ENCODE measurements at regions not wholly inside any gene's neighbourhood (a gene's known extent, or its start where the extent isn't known, plus 50 kb on each side); places are given as distances from the start of the nearest gene placed in this dataset.
"Not testable (repeated sequence)": the region's sequence is repeated elsewhere in the genome, so short reads cannot be mapped to it uniquely, and the experiment has no call there.

DNA sequence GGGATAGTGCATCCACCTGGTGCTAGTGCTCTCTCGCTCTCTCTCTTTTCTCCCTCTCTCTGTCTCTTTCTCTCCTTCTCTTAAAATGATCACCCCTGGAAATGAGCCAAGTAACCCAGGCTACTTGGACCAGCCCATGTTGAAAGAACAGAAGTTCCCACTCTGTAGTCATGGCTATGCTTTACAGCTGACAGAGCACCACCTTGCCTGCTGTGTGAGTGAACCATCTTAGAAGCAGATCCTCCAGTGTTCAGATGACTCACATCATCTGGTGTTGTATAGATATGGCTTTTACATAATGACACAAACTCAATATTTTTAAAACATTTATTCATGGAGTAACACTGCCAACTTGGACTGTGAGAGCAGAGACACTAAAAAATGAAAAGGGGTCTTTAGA, 57.7 kb upstream of the POMZP3 start:
- not testable (repeated sequence) for H3K36me3 ChIP-seq (ENCODE audit: insufficient read depth, low read length); H3K9ac ChIP-seq (ENCODE audit: low read length); H3K27me3 ChIP-seq (ENCODE audit: control insufficient read depth in 1 of 2, insufficient read depth in 2 of 2, low read length in 2 of 2); H3K4me1 ChIP-seq (ENCODE audit: insufficient read depth, low read length); H3K4me3 ChIP-seq (ENCODE audit: low read depth in 1 of 2, low read length in 2 of 2); H3K27ac ChIP-seq (ENCODE audit: low read depth, low read length); H3K9me3 ChIP-seq (ENCODE audit: low read length)

- not testable (repeated sequence) for H3K9me3 ChIP-seq (ENCODE audit: low read length); H3K27ac ChIP-seq (ENCODE audit: low read depth, low read length); H3K4me1 ChIP-seq (ENCODE audit: insufficient read depth, low read length); H3K27me3 ChIP-seq (ENCODE audit: control insufficient read depth in 1 of 2, insufficient read depth in 2 of 2, low read length in 2 of 2); H3K36me3 ChIP-seq (ENCODE audit: insufficient read depth, low read length); H3K4me3 ChIP-seq (ENCODE audit: low read depth in 1 of 2, low read length in 2 of 2); H3K9ac ChIP-seq (ENCODE audit: low read length)
Observed at GRCh38 chr7:76683631-76684030, 56.6 kb upstream of the POMZP3 start.

- not testable (repeated sequence) for H3K27ac ChIP-seq (ENCODE audit: low read depth, low read length); H3K36me3 ChIP-seq (ENCODE audit: insufficient read depth, low read length); H3K9ac ChIP-seq (ENCODE audit: low read length); H3K4me1 ChIP-seq (ENCODE audit: insufficient read depth, low read length); H3K27me3 ChIP-seq (ENCODE audit: control insufficient read depth in 1 of 2, insufficient read depth in 2 of 2, low read length in 2 of 2); H3K4me3 ChIP-seq (ENCODE audit: low read depth in 1 of 2, low read length in 2 of 2); H3K9me3 ChIP-seq (ENCODE audit: low read length)
Observed at GRCh38 chr7:76681810-76682209, 54.7 kb upstream of the POMZP3 start.

DNA sequence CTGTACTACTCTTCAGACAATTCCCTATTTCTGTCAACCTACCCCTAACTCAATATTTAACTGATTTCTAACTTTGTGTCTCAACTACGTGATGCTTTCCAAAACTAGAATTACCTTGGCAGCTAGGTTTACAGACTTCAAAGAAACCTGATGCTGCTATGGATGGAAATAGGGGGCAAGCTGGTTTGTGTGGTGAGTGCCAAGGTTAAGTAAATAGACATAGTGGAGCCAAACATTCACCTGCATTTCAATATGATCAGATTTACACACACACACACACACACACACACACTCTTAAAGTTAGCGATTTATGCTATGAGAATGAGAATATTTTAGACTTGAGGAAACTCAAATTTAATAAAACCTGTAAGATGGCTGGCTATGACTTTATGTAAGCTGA, 52.1 kb upstream of the POMZP3 start:
- not testable (repeated sequence) for H3K36me3 ChIP-seq (ENCODE audit: insufficient read depth, low read length); H3K4me3 ChIP-seq (ENCODE audit: low read depth in 1 of 2, low read length in 2 of 2); H3K27me3 ChIP-seq (ENCODE audit: control insufficient read depth in 1 of 2, insufficient read depth in 2 of 2, low read length in 2 of 2); H3K9me3 ChIP-seq (ENCODE audit: low read length); H3K4me1 ChIP-seq (ENCODE audit: insufficient read depth, low read length); H3K9ac ChIP-seq (ENCODE audit: low read length); H3K27ac ChIP-seq (ENCODE audit: low read depth, low read length)

- H3K36me3 ChIP-seq (ENCODE audit: insufficient read depth, low read length); H3K4me3 ChIP-seq (ENCODE audit: low read depth in 1 of 2, low read length in 2 of 2); H3K9ac ChIP-seq (ENCODE audit: low read length); H3K4me1 ChIP-seq (ENCODE audit: insufficient read depth, low read length); H3K9me3 ChIP-seq (ENCODE audit: low read length); H3K27me3 ChIP-seq (ENCODE audit: control insufficient read depth in 1 of 2, insufficient read depth in 2 of 2, low read length in 2 of 2); H3K27ac ChIP-seq (ENCODE audit: low read depth, low read length): not testable (repeated sequence)
Observed at GRCh38 chr7:76678500-76678899, 51.4 kb upstream of the POMZP3 start.

DNA sequence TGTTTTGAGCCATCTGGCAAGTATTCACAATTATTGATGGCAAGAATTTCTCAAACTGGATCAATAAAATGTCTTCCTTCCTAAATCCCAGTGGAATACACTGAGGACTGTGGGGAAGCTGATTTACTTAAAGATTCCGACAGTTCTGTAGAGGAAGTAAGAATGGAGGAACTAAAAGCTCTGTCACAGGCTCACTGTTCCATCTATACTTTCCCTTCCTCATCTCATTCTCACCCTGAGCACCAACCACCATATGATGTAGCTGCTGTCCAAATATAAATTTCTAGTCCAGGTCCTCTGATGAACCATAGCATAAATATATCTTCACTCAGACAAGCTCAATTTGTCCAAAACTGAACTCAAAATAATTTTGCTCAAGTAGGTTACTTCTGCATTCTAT, 49.8 kb upstream of the POMZP3 start:
- H3K9me3 ChIP-seq (ENCODE audit: low read length); H3K4me1 ChIP-seq (ENCODE audit: insufficient read depth, low read length); H3K4me3 ChIP-seq (ENCODE audit: low read depth in 1 of 2, low read length in 2 of 2); H3K36me3 ChIP-seq (ENCODE audit: insufficient read depth, low read length); H3K27ac ChIP-seq (ENCODE audit: low read depth, low read length); H3K9ac ChIP-seq (ENCODE audit: low read length); H3K27me3 ChIP-seq (ENCODE audit: control insufficient read depth in 1 of 2, insufficient read depth in 2 of 2, low read length in 2 of 2): not testable (repeated sequence)
